IPS-20b (cell line): ENCODE measurements at regions not wholly inside any gene's neighbourhood (a gene's known extent, or its start where the extent isn't known, plus 50 kb on each side); places are given as distances from the start of the nearest gene placed in this dataset.
"Not testable (repeated sequence)": the region's sequence is repeated elsewhere in the genome, so short reads cannot be mapped to it uniquely, and the experiment has no call there.

Experiments used
- H3K27ac ChIP-seq: one replicate; pipeline ENCODE4 v1.5.1; 2013; ENCODE audit warnings: low read length
- H3K27me3 ChIP-seq: 2 replicates; pipeline ENCODE4 v1.6.1; 2013; ENCODE audit warnings: mild to moderate bottlenecking, low read length, inconsistent platforms; ENCODE audit not compliant: insufficient read depth
- H3K36me3 ChIP-seq: 2 replicates; pipeline ENCODE4 v1.6.1; 2013; ENCODE audit warnings: low read depth, mild to moderate bottlenecking, inconsistent platforms, low read length, moderate library complexity; ENCODE audit not compliant: insufficient read depth
- H3K4me1 ChIP-seq: 2 replicates; pipeline ENCODE4 v1.6.1; 2013; ENCODE audit warnings: mild to moderate bottlenecking, control low read depth, inconsistent platforms, low read length, moderate library complexity; ENCODE audit not compliant: insufficient read depth
- H3K4me3 ChIP-seq: 2 replicates; pipeline ENCODE4 v1.5.1; 2013; ENCODE audit warnings: mild to moderate bottlenecking, low read length, inconsistent platforms
- H3K9ac ChIP-seq: 2 replicates; pipeline ENCODE4 v1.6.1; 2013; ENCODE audit warnings: low read depth, mild to moderate bottlenecking, inconsistent platforms, low read length, moderate library complexity
- H3K9me3 ChIP-seq: 2 replicates; pipeline ENCODE4 v1.6.1; 2013; ENCODE audit warnings: mild to moderate bottlenecking, low read depth, low read length, inconsistent platforms; ENCODE audit not compliant: insufficient read depth

DNA sequence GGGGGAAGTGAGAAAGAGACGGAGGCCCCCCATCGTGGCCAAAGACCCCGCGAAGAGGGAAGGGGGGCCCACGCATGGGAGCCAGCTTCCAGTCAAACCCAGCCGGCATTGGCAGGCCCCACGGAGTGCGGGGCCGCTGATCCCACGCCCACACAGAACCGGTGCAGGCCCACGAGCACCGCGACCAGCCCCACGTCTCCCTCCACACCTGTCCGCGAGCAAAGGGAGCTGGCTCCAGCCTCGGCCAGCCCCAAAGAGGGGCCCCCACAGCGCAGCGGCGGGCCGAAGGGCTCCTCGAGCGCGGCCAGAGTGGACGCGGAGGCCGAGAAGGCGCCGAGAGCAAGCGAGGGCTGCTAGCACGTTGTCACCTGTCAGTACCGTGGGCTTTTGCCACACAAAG is 125.0 kb upstream of the TWIST2 start:
- no peak overlapping the region for H3K27ac ChIP-seq
- no peaks in the 10 kb centered on the region for H3K36me3 ChIP-seq
- no peaks in the 10 kb centered on the region for H3K9me3 ChIP-seq
- no peaks in the 10 kb centered on the region for H3K4me1 ChIP-seq
- H3K9ac ChIP-seq, result no peak overlapping the region
- no peak overlapping the region for H3K4me3 ChIP-seq
- no peaks in the 10 kb centered on the region for H3K27me3 ChIP-seq

DNA sequence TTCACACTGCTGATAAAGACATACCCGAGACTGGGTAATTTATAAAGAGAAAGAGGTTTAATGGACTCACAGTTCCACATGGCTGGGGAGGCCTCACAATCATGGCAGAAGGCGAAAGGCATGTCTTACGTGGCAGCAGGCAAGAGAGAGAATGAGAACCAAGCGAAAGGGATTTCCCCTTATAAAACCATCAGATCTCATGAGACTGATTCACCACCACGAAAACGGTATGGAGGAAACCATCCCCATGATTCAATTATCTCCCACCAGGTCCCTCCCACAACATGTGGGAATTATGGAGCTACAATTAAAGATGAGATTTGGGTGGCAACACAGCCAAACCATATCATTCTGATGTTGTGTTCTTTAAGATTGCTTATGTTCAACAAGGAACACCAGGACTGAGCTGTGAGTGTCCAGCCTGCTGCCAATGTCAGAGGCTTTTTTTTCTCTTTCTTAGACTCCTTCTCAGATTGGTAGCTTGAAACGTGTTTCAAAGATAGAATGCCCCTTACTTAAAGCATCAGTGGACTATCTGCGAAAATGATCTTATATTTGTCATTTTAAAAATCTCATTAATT is 124.1 kb upstream of the TWIST2 start:
- H3K27ac ChIP-seq, H3K9ac ChIP-seq, H3K4me1 ChIP-seq, H3K4me3 ChIP-seq, H3K36me3 ChIP-seq, H3K9me3 ChIP-seq, H3K27me3 ChIP-seq: not testable (repeated sequence)

DNA sequence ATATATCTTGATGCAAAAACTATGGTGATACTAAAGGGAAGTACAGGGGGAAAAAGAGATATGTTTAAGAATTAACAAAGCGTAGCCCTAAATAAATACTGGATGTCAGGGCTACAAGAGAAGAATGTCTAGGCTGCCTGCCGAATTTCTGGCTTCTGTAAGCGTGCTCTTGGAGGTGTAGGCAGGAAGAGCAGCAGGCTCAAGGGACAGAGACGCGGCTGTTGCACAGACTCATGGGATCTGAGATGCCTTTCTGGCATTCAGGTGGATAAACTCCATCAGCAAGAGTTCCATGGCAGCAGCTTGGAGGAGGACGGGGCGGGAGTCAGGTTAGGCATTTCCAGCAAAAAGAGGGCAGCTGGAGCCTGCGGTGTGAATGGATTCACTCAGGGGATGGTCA is 123.2 kb upstream of the TWIST2 start:
- no peaks in the 10 kb centered on the region for H3K27me3 ChIP-seq
- no peak overlapping the region for H3K9ac ChIP-seq
- H3K36me3 ChIP-seq, result no peaks in the 10 kb centered on the region
- no peaks in the 10 kb centered on the region for H3K9me3 ChIP-seq
- H3K4me1 ChIP-seq, result 0 out of 2 replicates have a peak, but pooled peaks cover 3% of the 10 kb centered on the region
- H3K4me3 ChIP-seq, result no peak overlapping the region
- no peak overlapping the region for H3K27ac ChIP-seq

DNA sequence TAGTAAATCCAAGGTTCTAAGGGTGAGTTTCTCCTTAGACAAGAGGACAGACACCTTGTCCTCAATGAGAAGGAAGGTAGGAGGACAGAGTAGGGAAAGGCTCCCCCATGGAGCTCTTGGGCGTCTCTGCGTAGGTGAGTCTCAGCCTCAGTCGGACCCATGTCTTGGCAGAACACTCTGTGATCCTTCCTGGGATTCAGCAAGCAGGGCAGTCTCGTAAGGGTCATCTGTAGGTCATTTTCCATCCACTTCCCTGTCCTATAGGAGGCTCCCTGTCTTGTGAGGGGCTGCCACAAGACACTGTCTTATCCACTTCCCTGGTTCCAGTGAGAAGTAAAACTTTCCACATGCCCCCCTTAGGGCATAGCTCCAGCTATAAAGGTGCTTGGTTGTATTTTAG is 122.6 kb upstream of the TWIST2 start:
- no peak overlapping the region for H3K9ac ChIP-seq
- H3K27me3 ChIP-seq, result no peaks in the 10 kb centered on the region

DNA sequence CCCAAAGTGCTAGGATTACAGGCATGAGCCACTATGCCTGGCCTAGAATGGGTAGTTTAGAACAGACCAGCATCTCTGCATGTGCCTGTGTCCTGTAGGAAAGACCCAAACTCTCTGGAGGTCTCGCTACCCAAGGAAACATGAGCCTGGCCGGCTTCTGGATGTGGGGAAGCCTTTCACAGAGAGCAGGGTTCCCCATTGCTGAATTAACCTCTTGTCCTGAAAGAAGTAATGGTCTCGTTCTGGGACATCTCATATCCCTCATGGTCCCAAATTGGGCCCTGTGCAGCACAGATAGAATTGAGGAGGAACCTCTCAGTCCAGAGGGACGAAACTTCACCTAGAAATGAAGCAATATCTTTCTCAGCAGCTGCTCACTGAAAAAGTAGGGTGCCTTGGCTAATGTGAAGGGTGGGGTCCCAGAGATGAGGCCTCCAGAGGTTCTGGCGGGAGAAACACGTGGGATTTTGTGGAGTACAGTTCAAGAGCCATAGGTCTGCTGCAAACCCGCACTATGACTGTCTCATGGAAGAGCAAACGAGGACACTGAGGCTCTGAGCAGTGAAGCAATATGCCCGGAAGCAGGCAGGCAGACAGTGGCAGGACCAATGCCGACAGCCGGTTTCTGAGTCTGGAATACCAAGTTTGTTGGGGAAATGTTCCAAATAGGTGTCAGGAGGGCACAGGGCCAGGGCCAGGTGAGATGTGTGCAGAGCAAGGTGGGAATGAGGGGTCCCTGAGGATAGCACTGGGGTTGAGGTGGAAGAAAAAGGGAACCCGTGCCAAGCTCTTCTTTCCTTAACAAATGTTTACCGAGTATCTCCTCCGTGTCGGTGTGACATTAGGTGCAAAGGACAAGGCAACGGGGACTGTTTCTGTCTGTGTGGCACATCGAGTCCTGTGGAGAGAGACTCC is 121.0 kb upstream of the TWIST2 start:
- H3K4me1 ChIP-seq, result 0 out of 2 replicates have a peak, but pooled peaks cover 3% of the 10 kb centered on the region
- H3K36me3 ChIP-seq, result no peaks in the 10 kb centered on the region
- H3K4me3 ChIP-seq, result no peak overlapping the region
- no peaks in the 10 kb centered on the region for H3K9me3 ChIP-seq
- no peak overlapping the region for H3K27ac ChIP-seq
- H3K9ac ChIP-seq, result no peak overlapping the region
- H3K27me3 ChIP-seq, result no peaks in the 10 kb centered on the region

More for the DNA sequence above, 122.6 kb upstream of the TWIST2 start:
- H3K9me3 ChIP-seq, result no peaks in the 10 kb centered on the region
- no peaks in the 10 kb centered on the region for H3K36me3 ChIP-seq
- H3K27ac ChIP-seq, result no peak overlapping the region
- H3K4me1 ChIP-seq, result 0 out of 2 replicates have a peak, but pooled peaks cover 3% of the 10 kb centered on the region
- H3K4me3 ChIP-seq, result no peak overlapping the region

DNA sequence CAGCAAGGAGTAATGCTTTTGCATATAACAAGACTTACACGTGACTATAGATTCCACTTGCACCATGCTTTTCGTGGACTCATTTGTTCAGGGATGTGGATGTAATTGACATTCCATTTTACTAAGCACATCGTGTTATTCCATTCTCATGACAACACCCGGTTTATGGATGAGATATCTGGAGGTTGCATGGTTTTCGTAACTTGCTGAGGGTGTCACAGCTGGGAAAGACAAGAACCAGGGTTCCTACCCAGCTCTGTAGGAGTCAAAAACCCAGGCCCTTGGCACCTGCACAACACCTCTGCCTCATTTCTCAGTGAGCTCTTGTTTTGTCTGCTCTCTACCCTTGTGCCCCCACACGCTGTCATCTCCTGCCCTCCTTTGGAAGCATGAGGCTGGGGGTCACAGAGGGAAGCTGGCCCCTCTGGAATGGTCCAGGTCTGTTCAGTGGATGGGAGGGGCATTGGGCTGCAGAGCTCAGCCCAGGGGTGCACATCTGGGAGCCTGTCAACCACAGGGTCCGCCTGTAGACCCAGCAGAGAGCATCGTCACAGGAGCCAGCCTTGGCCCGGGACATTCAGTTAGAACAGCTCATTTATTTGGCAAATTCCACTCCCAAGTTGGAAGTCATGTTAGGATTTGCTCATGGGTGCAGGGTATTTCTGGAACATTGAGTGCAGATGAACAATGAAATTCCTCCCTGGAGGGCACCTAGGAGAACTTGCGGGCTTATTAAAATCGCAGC is 120.1 kb upstream of the TWIST2 start:
- 0 out of 2 replicates have a peak, but pooled peaks cover 3% of the 10 kb centered on the region for H3K4me1 ChIP-seq
- H3K4me3 ChIP-seq, result no peak overlapping the region
- no peak overlapping the region for H3K9ac ChIP-seq
- H3K27ac ChIP-seq, result no peak overlapping the region
- no peaks in the 10 kb centered on the region for H3K27me3 ChIP-seq
- no peaks in the 10 kb centered on the region for H3K36me3 ChIP-seq
- no peaks in the 10 kb centered on the region for H3K9me3 ChIP-seq

DNA sequence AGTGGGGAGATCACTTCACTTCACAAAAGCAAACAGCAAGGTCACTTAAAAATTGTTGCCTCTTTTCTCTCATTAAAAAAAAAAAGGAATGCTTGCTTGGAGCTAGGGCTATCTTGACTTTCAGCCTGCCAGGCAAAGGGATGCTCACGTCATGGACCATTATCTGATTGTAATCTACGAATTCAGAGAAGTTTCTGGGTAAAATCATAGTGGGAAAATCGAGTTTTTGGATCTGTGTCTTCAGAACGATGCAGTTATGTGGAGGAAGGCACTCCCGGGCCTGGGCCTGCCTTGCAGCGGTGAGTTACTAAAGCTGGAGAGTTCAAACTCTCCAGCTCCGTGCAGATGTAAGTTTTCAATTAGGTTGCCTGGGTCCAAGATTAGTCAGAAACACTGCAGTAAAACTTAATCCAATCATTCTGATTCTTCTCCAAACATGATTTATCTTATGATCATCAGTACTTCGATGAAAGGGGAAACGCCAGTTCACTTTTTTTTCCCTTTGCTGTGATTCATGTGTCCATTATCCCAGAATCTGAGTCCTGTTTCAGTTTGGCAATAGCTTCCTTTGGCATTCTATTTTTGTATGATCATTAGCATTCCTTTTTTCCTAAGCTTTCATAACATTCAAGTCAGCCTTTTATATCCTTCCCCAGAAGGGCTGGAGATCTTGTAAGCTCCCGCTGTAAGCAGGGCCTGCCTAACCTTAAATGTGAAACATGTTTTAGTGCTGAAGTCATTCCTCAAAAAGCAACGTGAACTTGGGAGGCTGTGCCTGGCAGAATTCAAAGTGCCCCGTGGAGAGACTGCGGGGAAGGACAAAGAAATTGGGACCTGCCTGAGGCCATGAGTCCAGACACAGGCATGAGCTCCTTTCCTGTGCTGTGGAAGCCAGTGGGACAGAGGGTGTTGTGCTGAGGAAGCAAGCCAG is 119.3 kb upstream of the TWIST2 start:
- Histone ChIP-seq H3K4me1 (0 out of 2 replicates have a peak, but pooled peaks cover 3% of the 10 kb centered on the region), H3K9me3 (no peaks in the 10 kb centered on the region), H3K27me3 (no peaks in the 10 kb centered on the region), H3K4me3 (no peak overlapping the region), H3K9ac (no peak overlapping the region), H3K36me3 (no peaks in the 10 kb centered on the region), H3K27ac (no peak overlapping the region)

DNA sequence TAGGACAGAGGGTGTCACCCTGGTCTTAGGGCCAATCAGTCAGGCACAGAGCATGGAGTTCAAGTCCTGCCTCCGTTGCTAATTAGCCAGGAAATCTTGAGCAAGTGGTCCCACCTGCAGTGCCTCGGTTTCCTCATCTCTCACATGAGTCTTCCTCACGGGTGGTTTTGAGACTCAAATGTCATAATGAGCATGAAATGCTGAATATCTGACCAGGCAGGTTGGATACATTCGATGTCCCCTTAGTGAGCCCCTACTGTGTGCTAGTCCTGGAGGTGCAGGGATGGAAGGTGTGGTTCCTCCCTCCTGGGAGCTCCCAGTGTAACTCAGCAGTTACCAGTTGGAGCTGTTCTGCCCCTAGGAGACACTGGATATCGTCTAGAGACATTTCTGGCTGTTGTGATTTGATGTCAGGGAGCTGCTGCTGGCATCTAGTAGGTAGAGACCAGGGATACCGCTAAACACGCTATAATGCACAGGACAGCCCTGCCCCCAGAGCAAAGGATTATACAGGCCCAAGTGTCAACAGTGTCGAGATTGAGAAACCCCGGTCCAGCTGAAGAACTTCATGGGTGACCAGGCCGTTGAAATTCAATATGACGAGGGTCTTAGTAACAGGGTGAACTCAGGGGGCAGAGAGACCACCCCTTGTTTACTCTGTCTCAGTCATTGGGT is 118.5 kb upstream of the TWIST2 start:
- no peaks in the 10 kb centered on the region for H3K9me3 ChIP-seq
- no peaks in the 10 kb centered on the region for H3K27me3 ChIP-seq
- no peak overlapping the region for H3K27ac ChIP-seq

DNA sequence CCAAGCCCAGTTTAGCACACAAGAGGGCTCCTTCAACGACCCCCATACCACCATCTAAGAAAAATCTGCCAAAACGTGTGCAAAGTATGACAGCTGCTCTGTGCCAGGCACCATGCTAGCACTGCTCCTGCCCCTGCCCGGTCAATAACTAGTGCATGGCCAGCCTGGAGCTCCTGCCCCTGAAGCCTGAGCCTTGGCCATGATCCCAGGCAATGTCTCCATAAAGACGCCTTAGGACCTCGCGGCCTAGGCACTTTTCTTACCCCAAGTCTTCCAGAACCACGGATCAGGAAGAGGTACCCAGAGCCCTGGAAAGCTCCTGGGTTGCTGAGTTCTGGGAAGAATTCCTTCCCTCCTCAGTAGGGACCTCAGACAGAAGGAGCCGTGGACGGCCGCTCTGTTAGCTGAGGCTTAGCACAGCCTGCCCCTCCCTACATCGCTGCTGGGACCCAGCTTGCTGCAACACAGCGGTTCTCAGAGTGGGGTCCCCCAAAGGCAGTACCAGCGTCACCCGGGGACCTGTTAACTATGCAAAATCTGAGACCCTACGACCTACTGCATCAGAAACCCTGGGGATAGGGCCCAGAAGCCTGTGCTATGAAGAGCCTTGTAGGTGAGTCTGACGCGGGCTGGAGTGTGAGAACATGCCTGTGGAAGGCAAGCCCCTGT is 117.8 kb upstream of the TWIST2 start:
- no peak overlapping the region for H3K27ac ChIP-seq

More for the DNA sequence above, 118.5 kb upstream of the TWIST2 start:
- Histone ChIP-seq H3K36me3 (no peaks in the 10 kb centered on the region), H3K9ac (no peak overlapping the region), H3K4me1 (0 out of 2 replicates have a peak, but pooled peaks cover 3% of the 10 kb centered on the region), H3K4me3 (no peak overlapping the region)

DNA sequence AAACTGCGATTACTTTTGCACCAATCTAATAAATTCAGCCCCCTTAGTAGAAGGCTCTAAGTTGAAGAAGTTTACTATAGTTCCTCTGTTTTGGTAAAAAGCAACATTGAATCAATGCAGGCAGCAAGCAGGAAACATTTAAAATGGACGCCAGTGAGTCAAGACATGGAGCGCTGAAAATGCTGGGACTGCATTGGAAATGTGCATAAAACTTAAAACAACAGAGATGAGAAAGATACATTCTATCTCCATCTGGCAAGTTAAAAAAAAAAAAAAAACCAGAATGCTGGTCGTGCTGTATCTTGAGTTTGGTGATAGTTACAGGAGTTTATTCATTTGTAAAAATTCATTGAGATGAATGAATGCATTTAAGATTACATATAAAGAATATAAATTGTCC is 117.0 kb upstream of the TWIST2 start:
- H3K27ac ChIP-seq, result no peak overlapping the region
- H3K9me3 ChIP-seq, result no peaks in the 10 kb centered on the region
- no peak overlapping the region for H3K4me3 ChIP-seq
- no peak overlapping the region for H3K9ac ChIP-seq
- no peaks in the 10 kb centered on the region for H3K27me3 ChIP-seq
- no peaks in the 10 kb centered on the region for H3K36me3 ChIP-seq
- H3K4me1 ChIP-seq, result 0 out of 2 replicates have a peak, but pooled peaks cover 3% of the 10 kb centered on the region

More for the DNA sequence above, 117.8 kb upstream of the TWIST2 start:
- no peaks in the 10 kb centered on the region for H3K9me3 ChIP-seq
- no peak overlapping the region for H3K4me3 ChIP-seq
- 0 out of 2 replicates have a peak, but pooled peaks cover 3% of the 10 kb centered on the region for H3K4me1 ChIP-seq
- no peaks in the 10 kb centered on the region for H3K27me3 ChIP-seq
- no peaks in the 10 kb centered on the region for H3K36me3 ChIP-seq
- no peak overlapping the region for H3K9ac ChIP-seq
